Type B pancreatic cell (in vitro differentiated cells): ENCODE measurements at regions not wholly inside any gene's neighbourhood (a gene's known extent, or its start where the extent isn't known, plus 50 kb on each side); places are given as distances from the start of the nearest gene placed in this dataset.

Source experiments
- DNase-seq: peaks from one replicate; pipeline ENCODE4 v3.0.0; 2021; ENCODE audit warnings: mixed read lengths; ENCODE audit not compliant: unreplicated experiment; ENCODE audit errors: extremely low spot score
- H3K27ac Mint-ChIP-seq: 2 replicates; pipeline ENCODE4 v1.8.0; 2021; ENCODE audit warnings: mild to moderate bottlenecking, mixed read lengths
- H3K27me3 Mint-ChIP-seq: 2 replicates; pipeline ENCODE4 v1.8.0; 2021; ENCODE audit warnings: mixed read lengths
- H3K36me3 Mint-ChIP-seq: 2 replicates; pipeline ENCODE4 v1.8.0; 2021; ENCODE audit warnings: mixed read lengths
- H3K4me1 Mint-ChIP-seq: one replicate; pipeline ENCODE4 v1.8.0; 2021; ENCODE audit warnings: mixed read lengths; ENCODE audit not compliant: unreplicated experiment
- H3K4me3 Mint-ChIP-seq: 2 replicates; pipeline ENCODE4 v1.8.0; 2021; ENCODE audit warnings: mild to moderate bottlenecking, mixed read lengths
- H3K9me3 Mint-ChIP-seq: 2 replicates; pipeline ENCODE4 v1.8.0; 2021; ENCODE audit warnings: mixed read lengths
- CTCF ChIP-seq: fragments of 200-600 bp; sonication (generic); conservative IDR thresholded peaks from 2 replicates; pipeline ENCODE4 v1.5.0; 2021; ENCODE audit warnings: antibody characterized with exemption, mild to moderate bottlenecking

DNA sequence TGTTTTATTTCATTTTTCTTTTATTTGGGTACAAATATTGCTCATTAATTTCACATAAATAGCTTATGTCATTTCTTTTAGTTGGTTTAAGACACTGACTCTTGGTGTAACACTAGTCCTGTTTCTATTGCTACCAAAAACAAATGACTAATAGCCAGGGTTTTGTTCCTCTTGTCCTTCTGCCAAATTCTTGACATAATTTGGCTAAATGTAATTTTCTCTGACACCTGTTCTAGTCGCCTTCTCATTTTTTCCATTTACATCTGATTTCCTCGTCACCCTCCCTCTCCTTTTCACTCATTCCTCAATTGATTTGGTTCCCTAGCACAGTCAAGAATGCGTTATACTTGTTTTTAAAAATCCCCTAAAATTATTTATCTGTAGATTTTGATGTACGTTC lies 1718.7 kb downstream of the EFNB2 start:
- no peak for DNase-seq
- no peaks in the 10 kb centered on the region for H3K27me3 Mint-ChIP-seq
- no peaks in the 10 kb centered on the region for H3K9me3 Mint-ChIP-seq
- TF ChIP-seq CTCF: no peak
- no peak overlapping the region for H3K27ac Mint-ChIP-seq
- H3K4me1 Mint-ChIP-seq: no peaks in the 10 kb centered on the region
- no peak overlapping the region for H3K4me3 Mint-ChIP-seq
- no peaks in the 10 kb centered on the region for H3K36me3 Mint-ChIP-seq

DNA sequence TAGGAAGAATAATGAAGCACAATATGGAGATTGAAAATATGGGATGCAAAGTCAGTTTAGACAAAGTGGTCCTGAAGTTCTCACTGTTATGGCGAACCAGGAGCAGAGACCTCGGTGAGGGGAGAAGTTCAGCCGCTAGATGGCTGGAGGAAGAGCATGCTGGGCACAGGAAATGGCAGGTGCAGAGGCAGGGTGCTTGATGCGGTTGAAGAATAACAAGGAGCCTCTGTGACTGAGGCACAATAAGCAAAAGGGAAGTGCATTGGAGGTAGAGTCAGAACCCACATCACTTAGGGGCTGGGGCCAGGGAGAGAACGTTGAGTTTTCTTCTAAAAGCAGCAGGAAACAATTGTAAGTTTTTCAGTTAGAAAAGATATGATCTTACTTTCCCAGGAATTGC lies 1725.2 kb downstream of the EFNB2 start:
- H3K4me1 Mint-ChIP-seq: no peaks in the 10 kb centered on the region
- no peaks in the 10 kb centered on the region for H3K36me3 Mint-ChIP-seq
- DNase-seq: no peak
- H3K9me3 Mint-ChIP-seq: no peaks in the 10 kb centered on the region
- TF ChIP-seq CTCF: no peak
- H3K27ac Mint-ChIP-seq: no peak overlapping the region
- H3K4me3 Mint-ChIP-seq: no peak overlapping the region
- no peaks in the 10 kb centered on the region for H3K27me3 Mint-ChIP-seq

- Mint-ChIP-seq H3K4me1 (no peaks in the 10 kb centered on the region), H3K27me3 (no peaks in the 10 kb centered on the region), H3K36me3 (no peaks in the 10 kb centered on the region), H3K27ac (no peak overlapping the region), H3K4me3 (no peak overlapping the region), H3K9me3 (no peaks in the 10 kb centered on the region)
- DNase-seq: no peak
- no peak for TF ChIP-seq CTCF
Observed at GRCh38 chr13:104809483-104809882, 1726.0 kb downstream of the EFNB2 start.

- DNase-seq: no peak
- Mint-ChIP-seq H3K9me3 (no peaks in the 10 kb centered on the region), H3K27me3 (no peaks in the 10 kb centered on the region), H3K4me1 (no peaks in the 10 kb centered on the region), H3K27ac (no peak overlapping the region), H3K4me3 (no peak overlapping the region), H3K36me3 (no peaks in the 10 kb centered on the region)
- TF ChIP-seq CTCF: no peak
Observed at GRCh38 chr13:104805346-104805745, 1730.1 kb downstream of the EFNB2 start.

GRCh38 chr13:104799152-104799551 lies 1732.9 kb upstream of the SLC10A2 start:
- H3K27me3 Mint-ChIP-seq: no peaks in the 10 kb centered on the region
- no peak overlapping the region for H3K4me3 Mint-ChIP-seq
- no peak for DNase-seq
- no peak overlapping the region for H3K27ac Mint-ChIP-seq
- H3K9me3 Mint-ChIP-seq: peaks cover 5% of the 10 kb centered on the region
- no peaks in the 10 kb centered on the region for H3K4me1 Mint-ChIP-seq
- no peak for TF ChIP-seq CTCF
- peaks cover 3% of the 10 kb centered on the region for H3K36me3 Mint-ChIP-seq

DNA sequence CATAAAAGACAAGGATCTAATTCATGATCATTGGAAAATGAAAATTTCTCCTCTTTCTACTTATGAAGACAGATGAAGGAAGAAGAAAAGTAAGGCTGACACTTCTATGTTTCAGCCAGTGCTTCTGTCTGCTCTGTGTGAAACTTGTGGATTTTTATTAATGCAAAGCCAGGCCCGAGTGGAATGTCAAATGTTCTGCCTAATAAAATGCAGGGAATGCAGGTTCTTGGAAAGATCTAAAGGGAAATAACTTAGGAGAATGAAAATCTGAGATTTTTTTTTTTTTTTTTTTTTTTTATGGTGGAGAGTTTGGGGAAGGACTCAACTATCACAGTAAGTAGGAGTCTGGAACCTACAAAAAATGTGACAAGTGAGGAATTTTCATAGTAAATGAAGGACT lies 1732.3 kb upstream of the SLC10A2 start:
- TF ChIP-seq CTCF: no peak
- no peak for DNase-seq
- Mint-ChIP-seq H3K36me3 (peaks cover 3% of the 10 kb centered on the region), H3K4me1 (no peaks in the 10 kb centered on the region), H3K9me3 (peaks cover 5% of the 10 kb centered on the region), H3K27ac (no peak overlapping the region), H3K27me3 (no peaks in the 10 kb centered on the region), H3K4me3 (no peak overlapping the region)
